GM18502 (cell line): ENCODE measurements at regions not wholly inside any gene's neighbourhood (a gene's known extent, or its start where the extent isn't known, plus 50 kb on each side); places are given as distances from the start of the nearest gene placed in this dataset.

Source experiments
- ATAC-seq: cut with Tn5 transposase; IDR thresholded peaks from one replicate; pipeline ENCODE4 v1.9.1; 2021; ENCODE audit warnings: mild to moderate bottlenecking; ENCODE audit not compliant: unreplicated experiment, poor library complexity

DNA sequence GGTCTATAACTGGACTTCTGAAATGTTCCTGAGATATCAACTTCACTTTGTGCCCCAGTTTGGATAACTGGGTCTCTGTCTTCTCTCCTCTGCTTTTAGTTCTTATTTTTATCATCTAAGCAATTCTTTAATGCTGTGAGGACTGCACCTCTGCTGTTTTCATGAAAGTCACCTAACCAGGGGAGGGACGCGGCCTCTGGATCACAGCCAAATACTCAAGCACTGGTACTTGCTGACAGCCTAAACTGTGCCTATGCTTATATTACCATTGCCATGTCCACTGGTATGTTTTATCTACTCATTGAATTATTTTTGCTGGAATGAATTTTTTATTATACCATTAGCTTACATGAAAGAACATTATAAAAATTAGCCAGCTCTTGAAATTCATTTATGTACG, 674.0 kb downstream of the DMRTA1 start:
- no peak for ATAC-seq

DNA sequence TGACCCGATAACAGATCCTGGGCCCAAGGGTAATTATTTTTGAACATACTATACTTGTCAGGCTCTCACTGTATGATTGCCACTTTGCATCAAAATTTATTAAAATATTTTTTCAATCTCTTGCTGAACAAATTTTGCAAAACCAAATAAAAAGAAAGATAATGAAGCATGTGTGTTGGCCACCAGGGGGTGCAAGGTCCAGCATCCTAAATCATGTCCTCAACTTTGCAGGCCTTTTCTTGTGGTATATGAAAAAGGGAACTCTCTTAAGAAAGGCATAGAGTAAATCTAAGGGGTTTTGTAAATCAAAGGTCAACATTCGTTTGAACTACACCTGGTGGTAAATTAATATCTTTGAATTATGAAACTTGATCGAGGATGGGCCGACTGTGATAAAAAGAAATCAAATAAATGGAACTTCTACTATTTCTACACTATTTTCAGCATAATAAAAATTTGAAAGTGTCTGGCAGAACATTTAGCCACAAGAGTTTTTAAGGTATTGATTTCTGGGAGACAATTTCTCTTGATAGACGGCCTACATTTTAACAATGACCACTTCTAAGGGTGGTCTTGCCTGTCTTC, 676.5 kb downstream of the DMRTA1 start:
- no peak for ATAC-seq

DNA sequence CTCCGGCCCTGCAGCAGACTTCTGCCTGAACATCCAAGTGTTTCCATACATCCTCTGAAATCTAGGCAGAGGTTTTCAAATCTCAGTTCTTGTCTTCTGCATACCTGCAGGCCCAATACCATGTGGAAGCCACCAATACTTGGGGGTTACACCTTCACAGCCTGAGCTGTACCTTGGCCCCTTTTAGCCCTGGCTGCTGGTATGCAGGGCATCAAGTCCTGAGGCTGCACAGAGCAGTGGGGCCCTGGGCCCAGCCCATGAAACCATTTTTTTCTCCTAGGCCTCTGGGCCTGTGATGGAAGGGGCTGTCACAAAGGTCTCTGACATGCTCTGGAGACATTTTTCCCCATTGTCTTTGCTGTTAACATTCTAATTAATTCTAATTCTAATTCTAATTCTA, 680.6 kb downstream of the ELAVL2 start:
- no peak for ATAC-seq

DNA sequence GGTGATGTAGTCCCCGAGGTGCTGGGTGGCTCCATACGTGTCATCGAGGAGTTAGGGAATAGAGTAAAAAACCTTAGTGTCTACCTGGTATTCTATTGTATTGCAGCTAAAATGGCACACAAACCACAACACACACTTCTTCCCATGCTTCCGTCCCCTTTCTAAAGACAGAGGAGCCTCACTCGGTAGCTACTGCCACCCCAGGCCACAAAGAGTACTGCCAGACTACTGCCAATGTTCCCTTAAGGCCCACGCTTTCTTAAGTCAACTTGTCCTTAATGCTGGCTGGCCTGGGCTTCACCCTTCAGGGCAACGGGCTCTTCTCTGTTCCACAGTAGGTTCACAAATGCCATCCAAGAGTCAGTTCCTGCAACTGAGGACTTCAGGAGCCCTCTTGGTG, 673.0 kb downstream of the ELAVL2 start:
- ATAC-seq = no peak

DNA sequence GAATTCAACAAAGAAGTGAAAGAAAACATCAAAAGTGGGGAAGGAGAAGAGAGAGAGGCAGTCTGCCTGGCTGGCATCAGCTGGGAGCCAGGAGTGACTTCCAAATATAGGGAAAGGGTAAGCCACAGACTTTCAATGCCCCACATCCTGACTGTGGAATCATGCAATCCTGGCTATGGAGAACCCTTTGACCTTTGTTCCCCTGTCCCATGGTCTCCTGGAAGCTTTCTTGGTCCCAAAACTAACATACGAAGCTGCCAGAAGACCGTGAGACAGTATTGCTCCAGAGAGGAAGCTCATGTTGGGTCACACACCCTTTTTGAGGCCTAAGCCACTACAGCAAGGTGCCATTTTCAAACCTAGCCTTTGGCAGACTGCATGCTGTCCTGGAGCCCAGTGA, 665.5 kb downstream of the ELAVL2 start:
- no peak for ATAC-seq

DNA sequence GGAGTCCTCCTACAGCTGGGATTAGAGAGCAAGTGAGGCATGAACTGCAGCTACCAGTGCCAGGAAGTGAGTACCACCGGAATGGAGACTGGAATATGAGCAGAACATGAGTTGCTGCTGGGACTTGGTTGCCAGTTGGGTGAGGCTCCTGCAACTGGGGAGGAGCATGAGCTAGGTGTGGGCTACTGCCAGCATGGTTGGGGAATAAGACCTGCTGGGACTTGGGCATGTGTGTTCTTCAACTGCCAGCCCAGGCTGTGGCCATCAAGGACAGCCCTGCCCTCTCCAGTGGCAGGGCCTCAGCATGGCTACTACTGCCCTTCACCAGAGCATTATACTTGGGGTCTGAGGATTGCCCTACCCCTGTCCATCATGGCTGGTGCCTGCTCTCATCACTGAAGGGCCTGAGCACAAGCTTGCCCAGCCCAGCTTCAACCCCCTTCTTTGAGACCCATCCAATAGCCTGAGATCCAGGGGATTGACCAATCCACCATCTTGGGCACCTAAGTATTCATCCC, 665.0 kb downstream of the ELAVL2 start:
- ATAC-seq = no peak

DNA sequence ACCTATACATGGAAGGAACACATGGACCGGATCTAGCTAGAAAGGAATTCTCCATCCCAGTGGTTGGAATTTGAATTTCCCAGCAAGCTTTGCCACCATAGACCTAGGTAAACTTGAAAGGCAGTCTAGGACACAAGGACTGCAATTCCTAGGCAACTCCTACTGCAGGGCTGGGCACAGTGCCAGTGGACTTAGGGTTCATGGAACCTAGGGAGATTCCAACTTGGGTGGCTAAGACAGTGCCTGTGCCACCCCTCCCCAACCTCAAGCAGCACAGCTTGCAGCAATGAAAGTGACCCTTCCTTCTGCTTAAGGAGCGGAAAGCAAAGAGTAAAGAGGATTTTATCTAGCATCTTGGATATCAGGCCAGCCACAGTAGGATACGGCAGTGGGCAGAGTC, 663.3 kb downstream of the ELAVL2 start:
- no peak for ATAC-seq

DNA sequence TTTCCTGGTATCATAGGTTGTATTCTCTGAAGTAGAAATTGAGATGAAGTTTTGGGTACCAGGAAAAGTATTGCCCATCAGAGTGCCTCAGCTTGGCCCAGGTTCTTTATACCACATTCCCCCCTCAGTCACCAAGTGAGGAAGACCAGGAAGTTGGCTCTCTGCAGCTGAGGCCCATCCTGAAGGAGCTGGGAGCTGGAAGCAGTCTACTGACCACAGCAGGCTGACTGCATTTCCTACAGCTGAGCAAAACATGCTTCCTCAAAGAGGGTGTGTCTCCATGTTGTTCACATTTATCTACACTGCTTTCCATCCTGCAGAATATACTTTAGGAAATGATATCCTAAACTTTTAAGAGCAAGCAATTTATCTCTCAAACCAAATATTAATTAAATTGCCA, 654.6 kb downstream of the ELAVL2 start:
- ATAC-seq = no peak

DNA sequence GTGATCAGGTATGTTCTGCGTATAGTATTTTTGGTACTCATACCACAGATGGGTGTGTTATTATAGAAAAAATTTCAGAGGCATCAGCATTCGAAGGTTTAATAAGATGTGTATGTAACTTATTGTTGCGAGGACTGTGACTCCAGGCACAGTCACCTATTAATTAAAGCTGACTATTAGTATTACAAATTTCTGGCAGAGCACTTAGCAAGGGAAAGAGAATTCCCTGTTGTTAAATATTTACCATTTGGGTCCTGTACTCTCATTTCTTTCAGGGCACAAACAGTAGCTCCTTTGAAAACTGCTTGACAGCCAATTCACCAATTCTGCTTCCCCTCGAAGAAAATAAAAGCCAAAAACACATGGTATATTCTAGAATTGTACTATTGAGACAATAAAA, 653.8 kb downstream of the ELAVL2 start:
- no peak for ATAC-seq

DNA sequence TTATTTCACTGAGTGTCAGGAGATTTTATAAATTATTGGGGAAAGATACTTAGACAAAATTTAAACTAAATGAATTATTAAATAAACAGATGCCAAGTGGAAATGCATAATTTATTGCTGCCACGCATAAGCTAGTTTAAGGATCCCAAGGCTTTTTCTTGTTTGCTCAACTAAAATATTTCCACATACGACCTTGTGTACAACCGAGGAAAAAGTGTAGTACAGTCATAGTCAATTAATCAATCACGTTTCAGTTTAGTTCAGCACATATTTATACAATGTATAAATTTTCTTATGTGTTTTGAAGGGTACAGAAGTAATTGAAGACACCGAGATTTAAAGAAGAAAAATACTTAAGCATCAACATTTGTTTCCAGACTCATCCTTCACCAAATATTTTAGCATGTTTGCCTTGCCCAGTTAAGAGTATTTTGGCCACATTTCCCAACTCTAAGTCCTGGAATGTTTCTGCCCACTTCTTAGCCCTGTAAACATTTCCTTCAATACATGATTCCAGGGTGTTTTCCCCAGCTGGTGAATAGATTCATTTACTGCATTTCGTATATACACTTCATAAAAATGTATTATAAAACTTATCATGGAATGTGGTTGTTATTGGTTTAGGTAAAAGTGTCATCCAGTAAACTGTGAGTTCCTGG, 652.9 kb downstream of the ELAVL2 start:
- no peak for ATAC-seq

DNA sequence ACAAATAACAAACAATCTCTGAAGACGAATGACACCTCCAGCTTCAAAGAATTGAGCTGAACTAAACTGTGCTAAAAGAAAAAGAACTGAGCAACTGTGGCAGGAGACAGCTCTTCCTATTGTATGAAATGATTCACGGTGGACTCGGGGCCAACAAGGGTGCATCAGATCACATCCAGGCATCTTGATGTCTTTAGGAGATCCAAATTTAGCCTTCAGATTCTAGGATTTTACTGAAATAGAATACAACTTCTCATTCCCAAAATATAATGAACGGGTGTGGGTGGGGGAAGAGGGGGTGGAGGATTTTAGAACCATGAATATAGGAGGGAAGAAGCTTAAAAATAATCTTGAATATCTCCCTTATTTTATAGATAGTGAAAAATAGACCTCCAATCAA, 631.8 kb downstream of the ELAVL2 start:
- ATAC-seq = no peak

DNA sequence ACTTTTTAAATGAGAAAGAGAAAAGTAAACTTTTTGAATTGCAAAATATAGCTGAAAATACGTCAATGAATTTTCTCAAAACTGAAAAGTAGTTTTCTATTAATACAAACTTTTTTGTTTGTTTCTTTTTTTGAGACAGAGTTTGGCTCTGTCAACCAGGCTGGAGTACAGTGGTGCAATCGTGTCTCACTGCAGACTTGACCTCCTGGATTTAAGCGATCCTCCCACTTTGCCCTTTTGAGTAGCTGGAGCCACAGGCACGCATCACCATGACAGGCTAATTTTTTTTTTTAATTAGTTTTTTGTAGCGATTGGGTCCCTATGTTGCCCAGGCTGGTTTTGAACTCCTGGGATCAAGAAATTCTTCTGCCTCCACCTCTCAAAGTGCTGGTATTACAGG, 610.4 kb downstream of the ELAVL2 start:
- no peak for ATAC-seq

DNA sequence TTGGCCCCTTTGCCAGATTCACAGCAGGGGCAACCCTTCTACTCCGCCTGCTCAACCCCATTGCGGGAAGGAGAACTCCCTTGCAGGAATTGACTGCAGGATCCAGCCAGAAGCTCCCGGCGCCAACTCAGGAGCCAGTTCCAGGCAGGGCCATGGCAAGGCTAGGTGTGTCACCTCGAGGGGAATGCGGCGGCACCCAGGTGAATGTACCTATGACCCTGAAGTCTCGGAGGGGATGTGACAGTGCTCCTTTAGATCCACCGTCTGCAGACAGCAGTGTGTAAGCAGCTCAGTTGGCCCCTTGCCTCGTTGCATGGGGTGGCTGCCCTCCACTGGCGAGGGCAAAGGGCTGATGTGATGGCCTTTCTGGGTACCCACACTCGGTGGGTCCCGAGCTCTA, 606.6 kb downstream of the ELAVL2 start:
- ATAC-seq = no peak

DNA sequence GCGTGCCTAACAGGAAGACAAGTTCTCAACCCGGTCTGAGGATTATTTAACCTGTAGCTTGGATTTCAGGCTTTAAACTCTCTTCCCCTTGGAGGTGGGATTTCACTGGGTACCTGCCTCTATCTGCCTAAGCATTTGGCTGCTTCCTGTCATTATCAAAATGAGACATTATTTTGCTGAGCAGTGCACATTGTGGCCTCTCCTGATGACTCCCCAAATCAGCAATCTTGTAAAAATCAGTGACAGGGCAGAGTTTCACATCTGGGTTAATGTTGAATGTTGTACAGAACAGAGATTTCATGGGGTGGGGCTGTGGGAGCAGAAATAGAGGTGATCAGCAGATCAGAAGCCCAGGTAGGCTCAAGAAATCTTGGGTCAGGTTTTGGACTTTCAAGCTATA, 605.9 kb downstream of the ELAVL2 start:
- ATAC-seq = no peak

DNA sequence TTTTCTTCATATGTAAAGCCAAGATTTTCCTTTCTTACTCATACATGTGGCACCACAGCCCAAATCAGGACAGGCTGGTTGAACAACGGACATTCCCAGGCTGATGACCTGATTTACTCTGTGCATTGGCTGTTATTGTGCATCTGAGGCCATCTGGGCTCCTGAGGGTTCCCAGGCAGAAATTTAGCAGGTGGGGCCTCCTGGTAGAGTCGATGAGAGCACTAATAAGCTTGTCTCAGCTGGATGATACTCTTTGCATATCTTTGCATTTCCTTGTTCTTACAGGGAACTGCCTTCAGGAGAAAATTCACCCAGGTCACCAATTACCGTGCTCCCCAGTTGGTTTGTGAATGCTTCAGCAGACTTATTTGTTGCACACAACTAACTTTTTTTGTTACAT, 605.1 kb downstream of the ELAVL2 start:
- no peak for ATAC-seq

DNA sequence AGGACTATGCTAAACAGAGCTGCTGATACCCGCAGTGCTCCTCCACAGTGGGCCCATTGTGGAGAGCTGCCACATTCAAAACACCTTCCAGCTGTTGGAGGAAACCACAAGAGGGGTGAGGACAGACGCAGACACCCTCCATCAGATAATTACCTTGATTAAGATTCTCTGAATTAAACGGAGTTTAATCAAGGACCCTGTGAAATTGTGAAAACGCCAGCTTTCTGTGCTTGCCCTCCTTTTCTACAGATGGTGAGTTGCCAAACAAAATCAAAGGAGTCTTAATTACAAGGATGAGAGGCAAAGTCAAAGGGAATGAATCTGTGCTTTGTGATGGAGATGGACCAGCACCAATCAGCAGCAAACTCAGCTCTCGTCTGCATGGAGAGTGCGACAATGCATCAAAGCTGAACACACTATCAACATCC, 596.1 kb downstream of the ELAVL2 start:
- ATAC-seq = no peak

DNA sequence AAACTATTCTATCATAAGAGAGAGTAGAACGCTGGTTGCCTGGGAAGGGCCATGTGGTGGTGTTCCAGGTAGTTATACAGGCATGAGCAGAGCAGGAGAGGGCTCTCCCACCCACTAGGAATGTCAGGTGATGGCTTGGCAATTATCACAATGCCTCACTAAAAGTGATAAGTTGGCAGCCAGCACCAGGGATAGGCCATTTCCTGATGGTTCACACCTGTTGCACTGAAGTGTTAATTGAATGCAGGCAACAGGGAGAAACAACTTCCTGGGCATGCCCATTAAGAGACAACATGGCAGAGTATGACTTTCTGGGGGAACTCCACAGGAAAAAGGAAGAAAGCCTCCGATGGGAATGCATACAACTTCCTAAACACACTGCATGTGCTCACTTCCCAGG, 593.2 kb downstream of the ELAVL2 start:
- no peak for ATAC-seq

DNA sequence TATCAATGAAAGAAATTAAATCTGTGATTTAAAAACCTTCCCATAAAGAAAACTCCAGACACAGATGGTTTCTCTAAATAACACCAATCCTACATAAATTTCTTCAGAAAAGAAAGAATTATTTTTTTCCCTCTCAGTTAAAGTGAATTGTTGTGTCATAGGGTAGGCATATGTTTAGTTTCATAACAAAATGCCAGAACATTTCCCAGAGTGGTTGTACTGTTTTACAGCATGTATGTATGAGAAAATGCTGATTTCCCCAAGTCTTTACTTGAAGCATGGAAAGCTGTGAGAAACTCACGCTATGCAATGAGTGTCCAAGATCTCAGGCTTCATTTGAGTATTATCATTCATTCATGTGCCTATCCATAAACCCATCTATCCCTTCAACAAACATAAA, 582.5 kb downstream of the ELAVL2 start:
- no peak for ATAC-seq

DNA sequence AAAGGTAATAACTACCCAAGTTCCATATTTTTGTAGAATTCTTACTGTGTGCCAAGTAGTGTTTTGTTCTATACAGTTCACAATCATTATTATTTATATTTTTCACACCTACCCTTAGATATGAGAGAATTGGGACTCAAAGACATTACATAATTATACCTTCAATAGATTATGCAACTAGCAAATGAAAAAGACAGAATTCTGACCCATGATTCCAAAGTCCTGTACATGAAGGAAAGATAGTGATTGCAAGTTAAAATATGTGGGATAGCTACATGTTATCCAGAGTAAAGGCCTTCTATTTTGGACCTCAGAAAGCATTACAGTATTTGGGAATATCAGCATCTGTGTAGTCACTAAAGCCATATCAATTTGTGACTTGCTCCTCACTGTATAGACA, 581.0 kb downstream of the ELAVL2 start:
- no peak for ATAC-seq

DNA sequence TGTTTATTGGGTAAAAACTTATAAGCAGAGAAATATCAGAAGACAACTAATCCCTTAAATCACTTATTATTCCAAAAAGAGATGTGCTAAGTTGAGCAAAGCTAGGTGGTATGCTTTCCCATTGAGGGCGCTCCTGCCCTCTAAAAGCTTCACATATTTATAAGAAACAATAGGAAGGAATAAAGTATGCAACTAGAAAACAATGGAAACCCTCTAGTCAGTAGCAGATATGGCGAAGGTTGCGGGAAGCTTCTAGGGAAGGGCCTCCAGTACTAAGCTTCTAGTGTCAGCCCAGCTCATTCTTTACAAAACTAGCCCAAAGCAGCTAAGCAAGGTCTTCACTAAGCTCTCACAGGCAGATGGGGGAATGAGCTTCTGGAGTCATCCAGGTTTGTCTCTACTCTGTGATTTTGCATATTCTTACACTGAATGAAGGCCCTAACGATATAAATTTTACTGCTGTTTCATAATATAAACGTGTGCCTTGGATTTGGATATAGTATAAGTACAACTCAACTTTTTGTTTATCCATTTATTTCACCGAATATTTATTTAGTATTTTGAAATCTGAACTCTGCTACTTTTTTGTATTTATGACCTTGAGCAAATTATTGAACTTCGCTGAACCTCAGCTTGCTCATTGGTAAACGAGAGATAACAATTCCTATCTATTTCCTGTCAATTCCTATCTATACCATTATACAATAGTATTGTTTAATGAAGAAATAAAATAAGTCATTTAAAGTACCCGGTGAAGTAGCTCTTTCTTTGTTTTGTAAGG, 571.4 kb downstream of the ELAVL2 start:
- no peak for ATAC-seq

DNA sequence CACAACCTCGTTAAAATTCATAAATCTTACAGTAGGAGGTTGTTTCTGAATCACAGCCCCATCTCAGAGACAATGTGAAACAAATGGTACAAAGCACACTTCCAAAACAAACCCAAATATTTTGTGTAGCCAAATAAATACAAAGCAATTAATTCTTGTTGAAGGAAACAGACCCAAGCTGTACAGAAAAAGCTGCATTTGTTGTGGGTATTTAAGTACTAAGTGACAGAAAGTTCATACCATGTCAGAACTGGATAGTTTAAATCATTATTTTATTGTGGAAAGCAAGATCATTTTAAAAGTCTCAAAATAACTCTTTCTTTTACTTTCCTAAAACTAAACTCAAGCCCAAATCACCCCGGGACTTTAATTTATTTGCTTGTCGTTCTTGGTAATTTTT, 570.7 kb downstream of the ELAVL2 start:
- no peak for ATAC-seq

DNA sequence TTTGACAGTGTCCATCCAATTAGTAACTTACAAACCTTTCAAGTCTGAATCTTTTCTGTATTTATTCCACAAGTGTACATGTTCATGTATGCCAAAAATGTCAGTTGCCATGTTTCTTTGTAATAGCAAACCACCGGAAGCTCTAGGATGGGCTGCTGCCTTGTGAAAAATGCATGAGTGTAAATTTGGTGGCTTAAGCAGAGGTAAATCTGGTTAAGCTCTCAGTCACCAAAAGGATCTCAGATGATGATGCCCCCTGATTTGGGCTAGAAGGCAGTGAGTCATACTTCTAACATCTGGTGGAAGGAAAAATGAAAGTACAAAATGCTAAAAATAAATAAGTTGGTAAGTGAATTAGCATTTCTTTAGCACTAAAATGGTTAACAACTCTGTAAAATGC, 567.5 kb downstream of the ELAVL2 start:
- ATAC-seq = no peak
